ENCODE measurements at regions not wholly inside any gene's neighbourhood (a gene's known extent, or its start where the extent isn't known, plus 50 kb on each side); places are given as distances from the start of the nearest gene placed in this dataset.
"Not testable (repeated sequence)": the region's sequence is repeated elsewhere in the genome, so short reads cannot be mapped to it uniquely, and the experiment has no call there.

- Mint-ChIP-seq H3K4me3 (no peak overlapping the region), H3K9me3 (peaks cover 0 to 10% (median 4%) of the 10 kb centered on the region in 11 donors), H3K27me3 (no peaks in the 10 kb centered on the region), H3K27ac (no peak overlapping the region), H3K4me1 (no peaks in the 10 kb centered on the region), H3K36me3 (no peaks in the 10 kb centered on the region)
- CTCF ChIA-PET, result no interaction called here
- no peaks in the 10 kb centered on the region for H3K4me1 ChIP-seq (ENCODE audit: control insufficient read depth in 2 of 2, insufficient read depth in 2 of 2, low read length in 2 of 2)
- POLR2A ChIA-PET, result no interaction called here
- no peaks in the 10 kb centered on the region for H3K27me3 ChIP-seq (ENCODE audit: control insufficient read depth in 2 of 2, insufficient read depth in 2 of 2, low read length in 2 of 2)
- intact Hi-C loops (cut with micrococcal nuclease), result no loop called here
- H3K4me3 ChIP-seq (ENCODE audit: low read length), result no peak overlapping the region
- no peak overlapping the region for H3K27ac ChIP-seq (ENCODE audit: low read depth, low read length)
- H3K9me3 ChIP-seq (ENCODE audit: control insufficient read depth in 2 of 3, low read length in 3 of 3), result no peaks in the 10 kb centered on the region
- H3K36me3 ChIP-seq (ENCODE audit: control insufficient read depth in 2 of 3, insufficient read depth in 3 of 3, low read length in 3 of 3), result no peaks in the 10 kb centered on the region
- ATAC-seq (no peak), DNase-seq (no peak)
Observed at GRCh38 chr3:176106380-176106779, 1090.9 kb downstream of the TBL1XR1 start.

DNA sequence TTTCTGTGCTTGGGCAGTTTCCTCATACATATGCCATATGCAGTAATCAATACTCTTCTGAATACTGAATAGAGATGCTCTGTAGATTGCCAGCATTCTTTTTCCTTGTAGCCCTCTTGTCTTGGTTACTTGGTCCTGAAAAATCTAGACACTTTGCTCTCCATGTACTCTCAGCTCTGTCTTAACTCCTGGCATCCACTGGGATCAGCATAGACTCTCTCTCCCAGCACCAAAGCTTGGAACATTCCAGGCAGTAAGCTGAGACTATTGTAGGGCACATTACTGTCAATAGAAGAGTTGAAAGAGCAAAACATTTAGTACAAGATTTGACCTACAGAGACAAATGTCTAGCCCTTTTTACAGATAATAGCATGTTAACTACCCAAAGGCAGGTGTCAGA, 1100.3 kb downstream of the TBL1XR1 start:
- Mint-ChIP-seq H3K27me3 (no peaks in the 10 kb centered on the region), H3K27ac (no peak overlapping the region), H3K9me3 (peaks cover 0 to 23% (median 6%) of the 10 kb centered on the region in 11 donors), H3K4me3 (no peak overlapping the region), H3K4me1 (no peaks in the 10 kb centered on the region), H3K36me3 (no peaks in the 10 kb centered on the region)
- intact Hi-C loops (cut with micrococcal nuclease), result no loop called here
- ATAC-seq, result no peak
- DNase-seq, result no peak
- POLR2A ChIA-PET, result no interaction called here
- Histone ChIP-seq H3K27me3 (ENCODE audit: control insufficient read depth in 2 of 2, insufficient read depth in 2 of 2, low read length in 2 of 2) (no peaks in the 10 kb centered on the region), H3K9me3 (ENCODE audit: control insufficient read depth in 2 of 3, low read length in 3 of 3) (no peaks in the 10 kb centered on the region), H3K27ac (ENCODE audit: low read depth, low read length) (no peak overlapping the region), H3K36me3 (ENCODE audit: control insufficient read depth in 2 of 3, insufficient read depth in 3 of 3, low read length in 3 of 3) (no peaks in the 10 kb centered on the region), H3K4me1 (ENCODE audit: control insufficient read depth in 2 of 2, insufficient read depth in 2 of 2, low read length in 2 of 2) (no peaks in the 10 kb centered on the region), H3K4me3 (ENCODE audit: low read length) (no peak overlapping the region)
- CTCF ChIA-PET, result no interaction called here

DNA sequence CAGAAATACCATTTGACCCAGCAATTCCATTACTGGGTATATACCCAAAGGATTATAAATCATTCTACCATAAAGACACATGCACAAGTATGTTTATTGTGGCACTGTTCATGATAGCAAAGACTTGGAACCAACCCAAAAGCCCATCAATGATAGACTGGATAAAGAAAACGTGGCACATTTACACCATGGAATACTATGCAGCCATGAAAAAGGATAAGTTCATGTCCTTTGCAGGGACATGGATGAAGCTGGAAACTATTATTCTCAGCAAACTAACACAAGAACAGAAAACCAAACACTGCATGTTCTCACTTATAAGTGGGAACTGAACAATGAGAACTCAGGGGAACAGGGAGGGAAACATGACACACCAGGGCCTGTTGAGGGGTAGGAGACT, 1103.4 kb downstream of the TBL1XR1 start:
- H3K27me3 ChIP-seq (ENCODE audit: control insufficient read depth in 2 of 2, insufficient read depth in 2 of 2, low read length in 2 of 2); H3K36me3 Mint-ChIP-seq; H3K4me3 Mint-ChIP-seq; POLR2A ChIA-PET; H3K9me3 Mint-ChIP-seq; DNase-seq; CTCF ChIA-PET; intact Hi-C loops (cut with micrococcal nuclease); H3K4me1 ChIP-seq (ENCODE audit: control insufficient read depth in 2 of 2, insufficient read depth in 2 of 2, low read length in 2 of 2); H3K4me1 Mint-ChIP-seq; H3K27me3 Mint-ChIP-seq; H3K9me3 ChIP-seq (ENCODE audit: control insufficient read depth in 2 of 3, low read length in 3 of 3); ATAC-seq; H3K27ac ChIP-seq (ENCODE audit: low read depth, low read length); H3K4me3 ChIP-seq (ENCODE audit: low read length); H3K36me3 ChIP-seq (ENCODE audit: control insufficient read depth in 2 of 3, insufficient read depth in 3 of 3, low read length in 3 of 3); H3K27ac Mint-ChIP-seq: not testable (repeated sequence)

DNA sequence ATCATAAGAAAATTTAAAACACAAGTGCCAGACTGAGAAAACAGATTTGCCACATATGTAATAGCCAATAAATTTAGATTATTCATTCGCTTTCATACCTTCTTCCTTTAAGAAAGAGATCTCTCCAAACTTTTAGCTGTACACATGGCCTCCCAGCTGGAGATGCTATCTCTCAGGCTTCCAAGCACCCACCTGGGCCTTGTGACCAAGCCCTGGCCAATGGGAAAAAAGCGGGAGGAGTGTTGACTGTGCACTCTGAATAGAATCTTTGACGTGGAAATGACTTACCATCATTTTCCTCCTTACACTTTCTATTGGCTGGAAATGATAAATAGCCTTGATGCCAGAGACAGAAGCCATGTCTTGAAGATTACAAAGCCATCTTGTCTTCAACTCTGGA, 1106.6 kb downstream of the TBL1XR1 start:
- ATAC-seq (no peak), DNase-seq (no peak)
- peaks cover 0 to 14% (median 6%) of the 10 kb centered on the region in 11 donors for H3K9me3 Mint-ChIP-seq
- H3K27me3 Mint-ChIP-seq, result no peaks in the 10 kb centered on the region
- no peak overlapping the region for H3K4me3 Mint-ChIP-seq
- no peaks in the 10 kb centered on the region for H3K27me3 ChIP-seq (ENCODE audit: control insufficient read depth in 2 of 2, insufficient read depth in 2 of 2, low read length in 2 of 2)
- H3K9me3 ChIP-seq (ENCODE audit: control insufficient read depth in 2 of 3, low read length in 3 of 3), result no peaks in the 10 kb centered on the region
- H3K27ac Mint-ChIP-seq, result no peak overlapping the region
- ChIA-PET CTCF (no interaction called here), POLR2A (no interaction called here)
- H3K36me3 Mint-ChIP-seq, result no peaks in the 10 kb centered on the region
- intact Hi-C loops (cut with micrococcal nuclease), result no loop called here
- H3K36me3 ChIP-seq (ENCODE audit: control insufficient read depth in 2 of 3, insufficient read depth in 3 of 3, low read length in 3 of 3), result no peaks in the 10 kb centered on the region
- H3K4me1 ChIP-seq (ENCODE audit: control insufficient read depth in 2 of 2, insufficient read depth in 2 of 2, low read length in 2 of 2), result no peaks in the 10 kb centered on the region
- no peak overlapping the region for H3K4me3 ChIP-seq (ENCODE audit: low read length)
- H3K27ac ChIP-seq (ENCODE audit: low read depth, low read length), result no peak overlapping the region
- no peaks in the 10 kb centered on the region for H3K4me1 Mint-ChIP-seq

DNA sequence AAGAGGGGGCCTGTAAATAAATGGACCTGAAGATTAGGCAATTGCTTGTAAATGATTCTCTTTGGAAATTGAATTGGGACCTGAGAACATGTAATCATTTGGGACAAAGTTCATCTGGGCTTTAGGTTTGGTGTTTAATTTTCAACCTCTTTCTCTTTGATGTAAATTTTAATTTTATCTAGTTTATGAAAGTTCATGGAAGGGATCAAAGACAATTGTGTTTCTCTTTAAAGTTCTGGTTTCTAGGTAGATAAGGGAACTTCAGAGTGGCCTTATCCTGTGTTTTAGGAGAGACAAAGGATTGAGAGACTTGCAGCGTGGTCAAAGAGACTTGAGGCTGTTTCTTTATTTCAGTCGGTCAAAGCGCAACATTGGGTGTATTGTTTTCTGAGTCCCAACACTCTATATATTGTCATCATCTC, 1108.3 kb downstream of the TBL1XR1 start:
- no peaks in the 10 kb centered on the region for H3K4me1 ChIP-seq (ENCODE audit: control insufficient read depth in 2 of 2, insufficient read depth in 2 of 2, low read length in 2 of 2)
- ChIA-PET POLR2A (no interaction called here), CTCF (no interaction called here)
- Mint-ChIP-seq H3K27me3 (no peaks in the 10 kb centered on the region), H3K36me3 (no peaks in the 10 kb centered on the region), H3K27ac (no peak overlapping the region), H3K4me3 (no peak overlapping the region), H3K4me1 (no peaks in the 10 kb centered on the region), H3K9me3 (peaks cover 0 to 11% (median 6%) of the 10 kb centered on the region in 11 donors)
- H3K9me3 ChIP-seq (ENCODE audit: control insufficient read depth in 2 of 3, low read length in 3 of 3), result no peaks in the 10 kb centered on the region
- H3K36me3 ChIP-seq (ENCODE audit: control insufficient read depth in 2 of 3, insufficient read depth in 3 of 3, low read length in 3 of 3), result no peaks in the 10 kb centered on the region
- H3K27ac ChIP-seq (ENCODE audit: low read depth, low read length), result no peak overlapping the region
- intact Hi-C loops (cut with micrococcal nuclease), result no loop called here
- no peaks in the 10 kb centered on the region for H3K27me3 ChIP-seq (ENCODE audit: control insufficient read depth in 2 of 2, insufficient read depth in 2 of 2, low read length in 2 of 2)
- H3K4me3 ChIP-seq (ENCODE audit: low read length), result no peak overlapping the region
- ATAC-seq, result no peak
- no peak for DNase-seq

DNA sequence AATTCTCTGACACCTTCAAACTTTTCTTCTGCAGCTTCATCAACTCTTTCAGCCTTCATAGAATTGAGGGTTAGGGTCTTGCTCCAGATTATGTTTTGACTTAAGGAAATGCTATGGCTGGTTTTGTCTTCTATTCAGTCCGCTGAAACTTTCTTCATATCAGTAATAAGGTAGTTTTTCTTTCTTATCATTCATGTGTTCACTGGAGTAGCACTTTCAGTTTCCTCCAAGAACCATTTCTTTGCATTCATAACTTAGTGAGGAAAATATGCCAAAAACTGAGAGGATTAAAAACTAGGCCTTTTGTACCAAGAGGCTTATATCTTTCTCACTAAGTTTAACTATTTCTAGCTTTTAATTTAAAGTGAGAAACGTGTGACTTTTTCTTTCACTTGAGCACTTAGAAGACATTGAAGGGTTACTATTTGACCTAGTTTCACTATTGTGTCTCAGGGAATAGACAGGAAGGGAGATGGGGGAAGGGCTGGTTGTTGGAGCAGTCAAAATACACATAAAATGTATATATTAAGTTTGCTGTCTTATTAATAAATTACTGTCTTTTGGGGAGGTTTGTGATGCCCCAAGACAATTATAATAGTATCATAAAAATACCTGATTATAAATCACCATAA, 1110.1 kb downstream of the TBL1XR1 start:
- intact Hi-C loops (cut with micrococcal nuclease), result no loop called here
- Mint-ChIP-seq H3K9me3 (peaks cover 0 to 8% (median 3%) of the 10 kb centered on the region in 11 donors), H3K36me3 (no peaks in the 10 kb centered on the region), H3K4me1 (no peaks in the 10 kb centered on the region), H3K27me3 (no peaks in the 10 kb centered on the region), H3K27ac (no peak overlapping the region), H3K4me3 (no peak overlapping the region)
- Histone ChIP-seq H3K4me1 (ENCODE audit: control insufficient read depth in 2 of 2, insufficient read depth in 2 of 2, low read length in 2 of 2) (no peaks in the 10 kb centered on the region), H3K27me3 (ENCODE audit: control insufficient read depth in 2 of 2, insufficient read depth in 2 of 2, low read length in 2 of 2) (no peaks in the 10 kb centered on the region), H3K27ac (ENCODE audit: low read depth, low read length) (no peak overlapping the region), H3K9me3 (ENCODE audit: control insufficient read depth in 2 of 3, low read length in 3 of 3) (no peaks in the 10 kb centered on the region), H3K36me3 (ENCODE audit: control insufficient read depth in 2 of 3, insufficient read depth in 3 of 3, low read length in 3 of 3) (no peaks in the 10 kb centered on the region), H3K4me3 (ENCODE audit: low read length) (no peak overlapping the region)
- ChIA-PET CTCF (no interaction called here), POLR2A (no interaction called here)
- ATAC-seq (no peak), DNase-seq (no peak)

DNA sequence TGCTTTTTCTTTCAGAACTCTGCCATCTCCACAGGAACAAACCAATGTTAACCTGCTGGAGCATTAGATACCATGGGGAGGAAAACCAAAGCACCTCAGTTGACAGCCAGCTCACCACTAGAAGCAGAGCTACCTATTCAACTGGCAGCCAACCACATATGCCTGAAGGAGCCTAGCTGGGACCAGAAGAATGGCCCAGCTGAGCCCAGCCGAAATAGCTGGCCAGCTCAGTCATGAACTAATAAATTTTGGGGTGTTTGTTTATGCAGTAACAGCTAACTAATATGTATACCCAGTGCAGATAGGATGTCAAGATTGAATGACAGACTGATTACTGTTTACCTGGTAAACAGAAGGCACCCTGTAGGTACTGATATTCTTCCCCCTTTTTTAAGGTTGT, 1117.5 kb downstream of the TBL1XR1 start:
- no peaks in the 10 kb centered on the region for H3K4me1 ChIP-seq (ENCODE audit: control insufficient read depth in 2 of 2, insufficient read depth in 2 of 2, low read length in 2 of 2)
- POLR2A ChIA-PET, result no interaction called here
- no peaks in the 10 kb centered on the region for H3K27me3 ChIP-seq (ENCODE audit: control insufficient read depth in 2 of 2, insufficient read depth in 2 of 2, low read length in 2 of 2)
- H3K9me3 Mint-ChIP-seq, result peaks cover 0 to 5% (median 2%) of the 10 kb centered on the region in 11 donors
- intact Hi-C loops (cut with micrococcal nuclease), result no loop called here
- H3K27ac Mint-ChIP-seq, result no peak overlapping the region
- H3K36me3 ChIP-seq (ENCODE audit: control insufficient read depth in 2 of 3, insufficient read depth in 3 of 3, low read length in 3 of 3), result no peaks in the 10 kb centered on the region
- H3K4me3 ChIP-seq (ENCODE audit: low read length), result no peak overlapping the region
- no peak for ATAC-seq
- H3K4me1 Mint-ChIP-seq, result no peaks in the 10 kb centered on the region
- no peaks in the 10 kb centered on the region for H3K27me3 Mint-ChIP-seq
- DNase-seq, result no peak
- CTCF ChIA-PET, result no interaction called here
- H3K36me3 Mint-ChIP-seq, result no peaks in the 10 kb centered on the region
- H3K9me3 ChIP-seq (ENCODE audit: control insufficient read depth in 2 of 3, low read length in 3 of 3), result no peaks in the 10 kb centered on the region
- no peak overlapping the region for H3K4me3 Mint-ChIP-seq
- no peak overlapping the region for H3K27ac ChIP-seq (ENCODE audit: low read depth, low read length)
